Fibroblast of the aortic adventitia (primary cell): ENCODE measurements at regions not wholly inside any gene's neighbourhood (a gene's known extent, or its start where the extent isn't known, plus 50 kb on each side); places are given as distances from the start of the nearest gene placed in this dataset.
"Not testable (repeated sequence)": the region's sequence is repeated elsewhere in the genome, so short reads cannot be mapped to it uniquely, and the experiment has no call there.

Experiments
- DNase-seq: peaks from one replicate; pipeline ENCODE4 v3.0.0-alpha.2; 2010; ENCODE audit warnings: low read depth
- H3K4me3 ChIP-seq: 2 replicates; pipeline ENCODE4 v1.5.1; 2011; ENCODE audit warnings: low read depth, mild to moderate bottlenecking, control low read depth, low read length, moderate library complexity
- TF ChIP-seq, protein P1 (sequence below): IDR thresholded peaks from 2 replicates; pipeline ENCODE4 v1.5.1; 2011; ENCODE audit warnings: mild to moderate bottlenecking, low read length, control low read depth, inconsistent platforms; ENCODE audit not compliant: insufficient read depth

DNA sequence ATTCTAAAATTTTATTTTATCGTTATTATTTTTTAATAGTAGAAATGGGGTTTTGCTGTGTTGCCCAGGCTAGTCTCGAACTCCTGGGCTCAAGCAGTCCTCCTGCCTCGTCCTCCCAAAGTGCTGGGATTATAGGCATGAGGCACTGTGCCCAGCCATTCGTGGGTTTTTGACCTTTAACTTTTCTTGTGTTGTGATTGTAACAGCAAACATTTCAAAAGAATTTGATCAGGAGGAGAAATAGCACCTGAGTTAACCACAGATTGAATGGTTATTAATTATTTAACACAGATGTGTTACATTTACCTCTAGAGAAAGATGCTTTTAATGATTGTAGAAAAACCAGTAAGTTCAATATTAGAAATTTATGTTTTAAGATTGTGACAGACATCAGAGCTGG lies 132.0 kb downstream of the HAUS1 start:
- no peak overlapping the region for H3K4me3 ChIP-seq
- DNase-seq = no peak
- TF ChIP-seq, protein P1, sequence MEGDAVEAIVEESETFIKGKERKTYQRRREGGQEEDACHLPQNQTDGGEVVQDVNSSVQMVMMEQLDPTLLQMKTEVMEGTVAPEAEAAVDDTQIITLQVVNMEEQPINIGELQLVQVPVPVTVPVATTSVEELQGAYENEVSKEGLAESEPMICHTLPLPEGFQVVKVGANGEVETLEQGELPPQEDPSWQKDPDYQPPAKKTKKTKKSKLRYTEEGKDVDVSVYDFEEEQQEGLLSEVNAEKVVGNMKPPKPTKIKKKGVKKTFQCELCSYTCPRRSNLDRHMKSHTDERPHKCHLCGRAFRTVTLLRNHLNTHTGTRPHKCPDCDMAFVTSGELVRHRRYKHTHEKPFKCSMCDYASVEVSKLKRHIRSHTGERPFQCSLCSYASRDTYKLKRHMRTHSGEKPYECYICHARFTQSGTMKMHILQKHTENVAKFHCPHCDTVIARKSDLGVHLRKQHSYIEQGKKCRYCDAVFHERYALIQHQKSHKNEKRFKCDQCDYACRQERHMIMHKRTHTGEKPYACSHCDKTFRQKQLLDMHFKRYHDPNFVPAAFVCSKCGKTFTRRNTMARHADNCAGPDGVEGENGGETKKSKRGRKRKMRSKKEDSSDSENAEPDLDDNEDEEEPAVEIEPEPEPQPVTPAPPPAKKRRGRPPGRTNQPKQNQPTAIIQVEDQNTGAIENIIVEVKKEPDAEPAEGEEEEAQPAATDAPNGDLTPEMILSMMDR = no peak

DNA sequence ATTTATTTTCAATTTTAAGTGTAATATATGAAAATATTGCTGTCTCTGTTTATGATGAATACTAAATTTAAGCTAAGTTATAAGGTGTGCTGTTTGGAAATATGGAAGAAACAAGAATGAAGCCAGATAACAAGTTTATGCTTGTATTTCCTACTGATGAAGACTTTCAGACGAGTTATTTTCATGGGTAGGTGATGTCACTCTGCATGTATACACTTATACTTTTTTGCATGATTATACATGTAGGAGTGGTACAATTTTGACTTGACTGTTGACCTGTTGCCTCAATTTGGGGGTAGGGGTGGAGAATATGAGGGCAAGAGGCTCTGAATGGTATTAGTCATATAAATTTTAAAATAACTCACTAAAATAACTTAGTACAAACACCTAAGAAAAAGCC lies 133.7 kb downstream of the HAUS1 start:
- TF ChIP-seq, protein P1 = no peak
- DNase-seq = no peak
- H3K4me3 ChIP-seq = no peak overlapping the region

DNA sequence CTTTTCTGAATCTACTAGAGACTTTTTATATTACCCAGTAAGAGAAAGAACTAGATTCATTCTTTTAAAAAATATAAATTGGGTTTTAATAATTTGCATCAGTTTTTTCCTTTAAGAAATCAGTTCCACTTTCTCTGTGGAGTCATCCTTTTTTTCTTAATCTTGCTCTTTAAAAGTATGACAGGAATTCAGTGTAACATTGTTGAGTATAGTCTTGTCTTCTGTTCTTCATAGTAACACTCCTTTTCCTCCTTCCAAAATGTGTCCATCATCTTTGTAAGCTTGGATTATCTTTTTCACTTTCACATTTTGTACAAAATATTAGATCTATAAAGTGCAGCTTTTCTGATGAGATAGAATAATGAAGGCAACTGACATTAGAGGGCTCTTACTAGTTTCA lies 135.4 kb downstream of the HAUS1 start:
- peak; percentile 10 for DNase-seq
- no peak overlapping the region for H3K4me3 ChIP-seq
- TF ChIP-seq, protein P1 = no peak

DNA sequence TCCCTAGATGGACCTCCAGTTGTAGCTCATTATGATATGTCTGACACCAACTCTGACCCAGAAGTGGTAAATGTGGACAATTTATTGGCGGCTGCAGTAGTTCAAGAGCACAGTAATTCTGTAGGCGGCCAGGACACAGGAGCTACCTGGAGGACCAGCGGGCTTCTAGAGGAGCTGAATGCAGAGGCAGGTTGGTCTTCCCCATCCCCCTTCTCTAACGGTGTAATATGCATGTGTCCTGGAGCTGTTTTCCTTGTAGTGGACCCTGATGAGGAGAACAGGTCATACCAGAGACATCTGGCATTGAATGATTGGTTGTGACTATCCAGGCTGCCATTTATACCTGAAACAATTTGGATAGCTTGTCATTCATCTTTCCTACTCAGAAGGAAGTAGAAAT lies 135.8 kb downstream of the HAUS1 start:
- DNase-seq = no peak
- TF ChIP-seq, protein P1 = no peak
- H3K4me3 ChIP-seq = no peak overlapping the region

DNA sequence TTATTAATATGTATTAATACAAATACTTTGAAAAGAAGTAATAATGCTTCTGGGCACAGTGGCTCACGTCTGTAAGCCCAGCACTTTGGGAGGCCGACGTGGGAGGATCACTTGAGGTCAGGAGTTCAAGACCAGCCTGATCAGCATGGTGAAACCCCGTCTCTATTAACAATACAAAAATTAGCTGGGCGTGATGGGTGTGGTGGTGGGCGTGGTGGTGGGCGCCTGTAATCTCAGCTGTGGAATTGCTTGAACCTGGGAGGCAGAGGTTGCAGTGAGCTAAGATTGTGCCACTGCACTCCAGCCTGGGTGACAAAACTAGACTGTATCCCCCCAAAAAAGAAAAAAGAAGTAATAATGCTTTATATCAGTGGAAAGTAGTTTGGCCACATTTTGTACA lies 137.2 kb downstream of the HAUS1 start:
- not testable (repeated sequence) for DNase-seq

DNA sequence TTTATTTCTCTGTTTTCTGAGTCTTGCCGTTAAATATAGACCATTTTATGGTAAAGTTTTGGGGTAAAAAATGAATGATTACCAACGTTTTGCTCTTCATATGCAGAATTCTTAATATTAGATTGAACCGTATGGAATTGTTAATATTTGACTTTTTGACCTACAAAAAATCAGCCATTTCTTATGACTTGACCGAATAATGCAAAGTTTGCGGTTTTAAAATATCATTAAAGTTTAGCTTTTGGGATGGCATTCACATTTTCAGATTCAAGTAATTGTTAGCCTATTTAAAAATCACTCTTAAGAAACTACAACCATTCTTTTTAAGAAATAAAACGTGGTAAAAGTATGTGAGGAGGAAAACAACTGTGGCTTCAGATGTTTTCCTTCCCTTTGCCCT lies 138.0 kb downstream of the HAUS1 start:
- H3K4me3 ChIP-seq = no peak overlapping the region
- TF ChIP-seq, protein P1 = no peak
- DNase-seq = no peak

More for the DNA sequence above, 137.2 kb downstream of the HAUS1 start:
- H3K4me3 ChIP-seq = not testable (repeated sequence)

DNA sequence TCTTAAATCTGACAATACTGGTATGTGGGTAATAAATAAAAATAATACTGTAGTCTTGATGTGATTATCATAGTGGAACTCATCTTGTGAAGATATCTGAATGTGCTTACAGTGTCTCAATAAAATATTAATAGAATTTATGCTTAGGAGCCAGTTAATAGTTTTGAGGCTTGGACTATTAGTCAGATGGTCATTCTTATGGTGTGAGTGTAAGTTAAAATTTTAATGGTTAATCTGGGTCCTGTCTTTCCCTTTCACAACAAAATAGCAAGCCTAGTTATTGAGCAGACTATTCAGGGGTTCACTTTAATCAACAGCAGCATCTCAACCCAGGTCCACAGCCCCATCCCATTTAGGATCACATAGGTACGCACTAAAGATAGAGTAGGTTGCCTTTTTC lies 138.9 kb downstream of the HAUS1 start:
- no peak overlapping the region for H3K4me3 ChIP-seq
- no peak for DNase-seq
- TF ChIP-seq, protein P1 = no peak
